ENCODE measurements at regions not wholly inside any gene's neighbourhood (a gene's known extent, or its start where the extent isn't known, plus 50 kb on each side); places are given as distances from the start of the nearest gene placed in this dataset.

DNA sequence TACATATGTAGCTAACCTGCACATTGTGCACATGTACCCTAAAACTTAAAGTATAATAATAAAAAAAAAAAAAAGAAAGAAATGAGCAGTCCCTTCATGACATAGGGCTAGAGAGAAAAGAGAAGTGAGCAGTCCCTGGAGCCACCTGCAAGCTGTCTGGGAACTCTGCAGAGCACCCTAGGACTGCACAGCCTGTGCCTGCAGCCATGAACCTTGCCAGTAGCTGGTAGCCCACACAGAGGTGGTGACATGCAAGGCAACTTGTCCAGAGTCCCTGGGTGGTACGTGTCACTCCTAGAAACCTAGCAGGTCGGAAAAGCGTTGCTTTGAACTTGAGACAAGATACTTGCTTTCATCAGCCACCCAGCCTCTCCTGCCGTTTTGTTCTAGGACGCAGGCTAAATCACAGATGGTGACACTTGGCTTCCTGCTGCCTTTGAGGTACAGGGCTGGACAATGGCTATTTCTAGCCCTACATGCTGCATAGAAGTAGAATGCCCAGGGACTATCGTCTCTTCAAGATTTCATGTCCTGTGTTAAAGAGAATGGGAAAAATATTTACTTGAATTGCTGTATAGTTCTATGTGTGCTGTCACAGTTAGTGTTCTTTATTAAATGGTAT, 260.9 kb downstream of the LTN1 start:
- no peak for DNase-seq
- Mint-ChIP-seq H3K27ac (ENCODE audit: unreplicated experiment) (no peak overlapping the region), H3K27me3 (ENCODE audit: unreplicated experiment) (no peaks in the 10 kb centered on the region), H3K4me3 (ENCODE audit: unreplicated experiment) (no peak overlapping the region), H3K36me3 (ENCODE audit: unreplicated experiment) (no peaks in the 10 kb centered on the region), H3K4me1 (ENCODE audit: low read depth, unreplicated experiment) (no peaks in the 10 kb centered on the region), H3K9me3 (ENCODE audit: unreplicated experiment) (no peaks in the 10 kb centered on the region)
- no peak for TF ChIP-seq CTCF (IDR thresholded peaks at IDR 0.05; ENCODE audit: partially characterized antibody, unreplicated experiment)

GRCh38 chr21:28729887-28730286, 262.8 kb downstream of the LTN1 start:
- Mint-ChIP-seq H3K4me1 (ENCODE audit: low read depth, unreplicated experiment) (no peaks in the 10 kb centered on the region), H3K9me3 (ENCODE audit: unreplicated experiment) (no peaks in the 10 kb centered on the region), H3K36me3 (ENCODE audit: unreplicated experiment) (no peaks in the 10 kb centered on the region), H3K27ac (ENCODE audit: unreplicated experiment) (no peak overlapping the region), H3K27me3 (ENCODE audit: unreplicated experiment) (no peaks in the 10 kb centered on the region), H3K4me3 (ENCODE audit: unreplicated experiment) (no peak overlapping the region)
- no peak for TF ChIP-seq CTCF (IDR thresholded peaks at IDR 0.05; ENCODE audit: partially characterized antibody, unreplicated experiment)
- DNase-seq = no peak

GRCh38 chr21:28727809-28728208, 264.9 kb downstream of the LTN1 start:
- DNase-seq = no peak
- TF ChIP-seq CTCF (IDR thresholded peaks at IDR 0.05; ENCODE audit: partially characterized antibody, unreplicated experiment) = no peak
- Mint-ChIP-seq H3K27me3 (ENCODE audit: unreplicated experiment) (no peaks in the 10 kb centered on the region), H3K27ac (ENCODE audit: unreplicated experiment) (no peak overlapping the region), H3K36me3 (ENCODE audit: unreplicated experiment) (no peaks in the 10 kb centered on the region), H3K9me3 (ENCODE audit: unreplicated experiment) (no peaks in the 10 kb centered on the region), H3K4me1 (ENCODE audit: low read depth, unreplicated experiment) (no peaks in the 10 kb centered on the region), H3K4me3 (ENCODE audit: unreplicated experiment) (no peak overlapping the region)

DNA sequence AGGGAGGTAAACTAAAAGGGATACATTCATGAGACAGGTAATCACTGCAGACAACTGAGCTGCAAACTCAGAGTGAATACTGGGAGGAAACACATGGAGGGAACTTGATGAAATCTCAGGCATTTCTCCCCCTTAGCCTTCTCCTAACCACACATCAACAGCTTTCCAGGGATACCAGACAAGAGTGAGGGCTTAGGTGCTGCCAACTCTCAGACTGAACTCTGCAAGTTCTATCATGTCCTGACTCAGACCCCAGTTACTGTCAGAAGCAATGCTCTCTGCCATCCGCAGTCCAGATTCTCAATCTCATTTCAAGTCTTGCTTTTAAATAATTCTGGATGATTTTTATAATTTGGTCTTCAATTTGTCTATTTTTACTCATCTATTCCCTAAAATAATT, 267.3 kb downstream of the LTN1 start:
- Mint-ChIP-seq H3K27me3 (ENCODE audit: unreplicated experiment) (no peaks in the 10 kb centered on the region), H3K27ac (ENCODE audit: unreplicated experiment) (no peak overlapping the region), H3K9me3 (ENCODE audit: unreplicated experiment) (no peaks in the 10 kb centered on the region)

More for the DNA sequence above, 267.3 kb downstream of the LTN1 start:
- Mint-ChIP-seq H3K4me3 (ENCODE audit: unreplicated experiment) (no peak overlapping the region), H3K36me3 (ENCODE audit: unreplicated experiment) (no peaks in the 10 kb centered on the region), H3K4me1 (ENCODE audit: low read depth, unreplicated experiment) (no peaks in the 10 kb centered on the region)
- no peak for TF ChIP-seq CTCF (IDR thresholded peaks at IDR 0.05; ENCODE audit: partially characterized antibody, unreplicated experiment)
- DNase-seq = no peak
